ENCODE measurements at regions not wholly inside any gene's neighbourhood (a gene's known extent, or its start where the extent isn't known, plus 50 kb on each side); places are given as distances from the start of the nearest gene placed in this dataset.

DNA sequence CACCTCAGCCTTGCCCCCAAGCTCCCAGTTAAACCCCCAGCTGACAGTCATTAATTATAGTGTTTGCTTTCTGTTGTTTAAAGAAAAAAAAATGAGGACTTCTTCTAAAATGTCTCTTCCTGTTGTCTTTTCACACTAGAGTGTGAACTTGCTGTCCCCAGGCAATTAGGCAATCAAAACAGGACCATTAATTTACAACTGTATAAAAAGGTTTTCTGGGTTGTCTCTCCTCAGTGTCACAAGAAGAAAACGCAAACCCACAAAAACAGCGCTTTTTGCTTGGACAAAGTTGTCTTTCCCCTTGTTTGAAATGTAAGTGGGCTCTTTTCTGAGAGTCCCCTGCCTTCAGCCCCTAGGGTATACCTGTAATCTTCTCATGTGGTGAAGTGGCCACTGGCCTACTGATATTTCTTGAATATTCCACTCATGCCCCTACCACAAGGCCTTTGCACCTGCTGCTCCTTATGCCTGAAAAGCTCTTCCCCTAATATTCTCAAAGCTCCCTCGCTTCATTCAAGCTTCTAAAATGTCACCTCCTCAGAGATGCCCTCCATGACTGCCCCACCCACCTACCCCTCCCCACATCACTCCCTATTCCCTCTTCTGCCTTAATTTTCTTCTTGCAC, 158.9 kb upstream of the PWP1 start:
- no peak for DNase-seq
- H3K27ac ChIP-seq, result no peak overlapping the region
- H3K27me3 ChIP-seq, result no peaks in the 10 kb centered on the region
- intact Hi-C loops (cut with DNase I), result no loop called here
- no peak overlapping the region for H3K9ac ChIP-seq (ENCODE audit: low read depth in 2 of 2, low read length in 2 of 2)
- no peak overlapping the region for H3K4me3 ChIP-seq
- no peaks in the 10 kb centered on the region for H3K4me1 ChIP-seq
- no peaks in the 10 kb centered on the region for H3K36me3 ChIP-seq
- TF ChIP-seq, protein P1, sequence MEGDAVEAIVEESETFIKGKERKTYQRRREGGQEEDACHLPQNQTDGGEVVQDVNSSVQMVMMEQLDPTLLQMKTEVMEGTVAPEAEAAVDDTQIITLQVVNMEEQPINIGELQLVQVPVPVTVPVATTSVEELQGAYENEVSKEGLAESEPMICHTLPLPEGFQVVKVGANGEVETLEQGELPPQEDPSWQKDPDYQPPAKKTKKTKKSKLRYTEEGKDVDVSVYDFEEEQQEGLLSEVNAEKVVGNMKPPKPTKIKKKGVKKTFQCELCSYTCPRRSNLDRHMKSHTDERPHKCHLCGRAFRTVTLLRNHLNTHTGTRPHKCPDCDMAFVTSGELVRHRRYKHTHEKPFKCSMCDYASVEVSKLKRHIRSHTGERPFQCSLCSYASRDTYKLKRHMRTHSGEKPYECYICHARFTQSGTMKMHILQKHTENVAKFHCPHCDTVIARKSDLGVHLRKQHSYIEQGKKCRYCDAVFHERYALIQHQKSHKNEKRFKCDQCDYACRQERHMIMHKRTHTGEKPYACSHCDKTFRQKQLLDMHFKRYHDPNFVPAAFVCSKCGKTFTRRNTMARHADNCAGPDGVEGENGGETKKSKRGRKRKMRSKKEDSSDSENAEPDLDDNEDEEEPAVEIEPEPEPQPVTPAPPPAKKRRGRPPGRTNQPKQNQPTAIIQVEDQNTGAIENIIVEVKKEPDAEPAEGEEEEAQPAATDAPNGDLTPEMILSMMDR (IDR thresholded peaks at IDR 0.05), result no peak
- no peaks in the 10 kb centered on the region for H3K9me3 ChIP-seq

GRCh38 chr12:107528731-107529365, 156.8 kb upstream of the PWP1 start:
- DNase-seq, result no peak
- H3K36me3 ChIP-seq, result no peaks in the 10 kb centered on the region
- intact Hi-C loops (cut with DNase I), result no loop called here
- no peaks in the 10 kb centered on the region for H3K4me1 ChIP-seq
- H3K9me3 ChIP-seq, result no peaks in the 10 kb centered on the region
- H3K27ac ChIP-seq, result no peak overlapping the region
- H3K9ac ChIP-seq (ENCODE audit: low read depth in 2 of 2, low read length in 2 of 2), result no peak overlapping the region
- TF ChIP-seq, protein P1 (IDR thresholded peaks at IDR 0.05), result no peak
- H3K4me3 ChIP-seq, result no peak overlapping the region
- H3K27me3 ChIP-seq, result no peaks in the 10 kb centered on the region

DNA sequence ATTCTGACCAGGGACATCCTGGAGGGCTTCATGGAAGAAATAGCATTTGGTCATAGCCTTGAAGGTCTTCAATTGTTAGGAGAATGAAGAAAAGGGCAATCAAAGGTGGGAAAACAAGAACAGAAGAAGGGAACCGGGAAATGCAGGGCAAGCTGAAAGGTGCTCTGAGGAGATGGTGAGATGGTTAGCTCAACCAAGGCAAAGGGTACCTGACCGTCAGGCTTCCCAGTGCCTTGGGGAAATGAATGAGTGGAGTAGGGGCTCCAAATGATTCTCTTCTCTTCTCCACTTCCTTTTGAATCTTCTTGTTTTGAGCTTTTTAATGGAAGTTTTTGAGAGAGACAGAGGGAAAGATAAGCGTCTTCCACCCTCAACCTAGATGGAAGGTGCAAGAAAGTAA, 155.6 kb upstream of the PWP1 start:
- H3K36me3 ChIP-seq, result no peaks in the 10 kb centered on the region
- DNase-seq, result no peak

GRCh38 chr12:107530701-107531100, 154.9 kb upstream of the PWP1 start:
- H3K27me3 ChIP-seq, result no peaks in the 10 kb centered on the region
- H3K4me3 ChIP-seq, result no peak overlapping the region
- H3K4me1 ChIP-seq, result no peaks in the 10 kb centered on the region
- H3K9me3 ChIP-seq, result no peaks in the 10 kb centered on the region
- no peaks in the 10 kb centered on the region for H3K36me3 ChIP-seq
- H3K27ac ChIP-seq, result no peak overlapping the region
- intact Hi-C loops (cut with DNase I), result no loop called here
- TF ChIP-seq, protein P1 (IDR thresholded peaks at IDR 0.05), result no peak
- H3K9ac ChIP-seq (ENCODE audit: low read depth in 2 of 2, low read length in 2 of 2), result no peak overlapping the region
- no peak for DNase-seq

More for the DNA sequence above, 155.6 kb upstream of the PWP1 start:
- intact Hi-C loops (cut with DNase I), result no loop called here
- Histone ChIP-seq H3K27ac (no peak overlapping the region), H3K9ac (ENCODE audit: low read depth in 2 of 2, low read length in 2 of 2) (no peak overlapping the region), H3K9me3 (no peaks in the 10 kb centered on the region), H3K4me3 (no peak overlapping the region), H3K27me3 (no peaks in the 10 kb centered on the region), H3K4me1 (no peaks in the 10 kb centered on the region)
- TF ChIP-seq, protein P1 (IDR thresholded peaks at IDR 0.05), result no peak

GRCh38 chr12:107533218-107533617, 152.4 kb upstream of the PWP1 start:
- Histone ChIP-seq H3K27me3 (no peaks in the 10 kb centered on the region), H3K9me3 (no peaks in the 10 kb centered on the region), H3K9ac (ENCODE audit: low read depth in 2 of 2, low read length in 2 of 2) (no peak overlapping the region), H3K36me3 (no peaks in the 10 kb centered on the region), H3K4me1 (no peaks in the 10 kb centered on the region), H3K27ac (no peak overlapping the region), H3K4me3 (no peak overlapping the region)
- intact Hi-C loops (cut with DNase I), result no loop called here
- DNase-seq, result no peak
- TF ChIP-seq, protein P1 (IDR thresholded peaks at IDR 0.05), result no peak
